GM18505 (cell line): ENCODE measurements at regions not wholly inside any gene's neighbourhood (a gene's known extent, or its start where the extent isn't known, plus 50 kb on each side); places are given as distances from the start of the nearest gene placed in this dataset.

Source experiments
- ATAC-seq: cut with Tn5 transposase; IDR thresholded peaks from one replicate; pipeline ENCODE4 v1.9.1; 2021; ENCODE audit not compliant: unreplicated experiment
- POLR2A ChIP-seq: IDR thresholded peaks from 4 replicates; pipeline ENCODE4 v1.6.1; 2011; ENCODE audit warnings: borderline replicate concordance; ENCODE audit not compliant: insufficient read depth, insufficient read length; ENCODE audit errors: extremely low read depth

- ATAC-seq = no peak
- no peak for TF ChIP-seq POLR2A
Measured at GRCh38 chr6:145286916-145287315, 448.4 kb downstream of the EPM2A start.

- ATAC-seq = no peak
- TF ChIP-seq POLR2A = no peak
Measured at GRCh38 chr6:145289573-145289972, 445.7 kb downstream of the EPM2A start.

- TF ChIP-seq POLR2A = no peak
- ATAC-seq = no peak
Measured at GRCh38 chr6:145290122-145290521, 445.2 kb downstream of the EPM2A start.

- no peak for TF ChIP-seq POLR2A
- no peak for ATAC-seq
Measured at GRCh38 chr6:145292066-145292465, 443.3 kb downstream of the EPM2A start.

- no peak for ATAC-seq
- TF ChIP-seq POLR2A = no peak
Measured at GRCh38 chr6:145294942-145295341, 440.4 kb downstream of the EPM2A start.

GRCh38 chr6:145295746-145296145, 439.6 kb downstream of the EPM2A start:
- no peak for ATAC-seq
- TF ChIP-seq POLR2A = no peak

- no peak for ATAC-seq
- TF ChIP-seq POLR2A = no peak
Measured at GRCh38 chr6:145305670-145306069, 429.6 kb downstream of the EPM2A start.

- ATAC-seq = no peak
- no peak for TF ChIP-seq POLR2A
Measured at GRCh38 chr6:145306489-145306888, 428.8 kb downstream of the EPM2A start.

GRCh38 chr6:145309842-145310535, 425.3 kb downstream of the EPM2A start:
- ATAC-seq = no peak
- TF ChIP-seq POLR2A = no peak

GRCh38 chr6:145312481-145312880, 422.8 kb downstream of the EPM2A start:
- TF ChIP-seq POLR2A = no peak
- no peak for ATAC-seq

GRCh38 chr6:145313041-145313855, 422.1 kb downstream of the EPM2A start:
- TF ChIP-seq POLR2A = no peak
- no peak for ATAC-seq

- ATAC-seq = no peak
- no peak for TF ChIP-seq POLR2A
Measured at GRCh38 chr6:145315982-145316600, 419.2 kb downstream of the EPM2A start.

- ATAC-seq = no peak
- TF ChIP-seq POLR2A = no peak
Measured at GRCh38 chr6:145318952-145319351, 416.4 kb downstream of the EPM2A start.

- ATAC-seq = no peak
- no peak for TF ChIP-seq POLR2A
Measured at GRCh38 chr6:145319605-145320004, 415.7 kb downstream of the EPM2A start.

- no peak for TF ChIP-seq POLR2A
- no peak for ATAC-seq
Measured at GRCh38 chr6:145323646-145324045, 411.7 kb downstream of the EPM2A start.

GRCh38 chr6:145327586-145327985, 407.7 kb downstream of the EPM2A start:
- TF ChIP-seq POLR2A = no peak
- no peak for ATAC-seq
